H1 (cell line): ENCODE measurements at regions not wholly inside any gene's neighbourhood (a gene's known extent, or its start where the extent isn't known, plus 50 kb on each side); places are given as distances from the start of the nearest gene placed in this dataset.

Experiments
- CBX8 ChIP-seq: fragments of 300-800, 300-1000 bp; sonication (generic); IDR thresholded peaks from 2 replicates; pipeline ENCODE4 v1.7.1; 2016; ENCODE audit warnings: low read depth, low read length, borderline replicate concordance
- CHD1 ChIP-seq: IDR thresholded peaks from 2 replicates; pipeline ENCODE4 v1.6.1; 2012; ENCODE audit warnings: low read depth, low read length, improper control_type of control experiment
- CREB1 ChIP-seq: IDR thresholded peaks from 2 replicates; pipeline ENCODE4 v1.6.1; 2012; ENCODE audit warnings: inconsistent platforms
- EP300 ChIP-seq, 2 experiments: IDR thresholded peaks; 1 replicate in 1 of 2; 2 replicates in 1 of 2; pipeline ENCODE4 v1.6.1; 2011 to 2012; ENCODE audit warnings: low read depth in 2 of 2, low read length in 2 of 2, mild to moderate bottlenecking in 2 of 2, borderline replicate concordance in 1 of 2, inconsistent platforms in 1 of 2, moderate library complexity in 1 of 2
- FOSL1 ChIP-seq: IDR thresholded peaks from 2 replicates; pipeline ENCODE4 v1.6.1; 2011; ENCODE audit warnings: mild to moderate bottlenecking, low read depth, low read length, moderate library complexity; ENCODE audit not compliant: insufficient read depth
- GTF2F1 ChIP-seq: IDR thresholded peaks from 2 replicates; pipeline ENCODE4 v1.6.1; 2012; ENCODE audit warnings: low read depth, low read length, improper control_type of control experiment, borderline replicate concordance
- RXRA ChIP-seq: IDR thresholded peaks from 2 replicates; pipeline ENCODE4 v1.6.1; 2011; ENCODE audit warnings: low read depth, mild to moderate bottlenecking, low read length, moderate library complexity; ENCODE audit not compliant: insufficient read depth
- SP1 ChIP-seq: IDR thresholded peaks from 2 replicates; pipeline ENCODE4 v1.6.1; 2011; ENCODE audit warnings: low read depth, low read length
- TF ChIP-seq, protein P1 (sequence below), 3 experiments: IDR thresholded peaks; 1 replicate in 2 of 3; 2 replicates in 1 of 3; pipeline versions ENCODE4 v1.5.1 to v1.6.1; 2011; ENCODE audit warnings: low read length in 3 of 3, mild to moderate bottlenecking in 3 of 3, inconsistent platforms in 2 of 3, low read depth in 1 of 3, moderate library complexity in 1 of 3; ENCODE audit not compliant: insufficient read depth in 1 of 3; ENCODE audit errors: control extremely low read depth in 1 of 3
- TF ChIP-seq, protein P2 (sequence below): IDR thresholded peaks from 2 replicates; pipeline ENCODE4 v1.6.1; 2011; ENCODE audit warnings: low read depth, mild to moderate bottlenecking, low read length; ENCODE audit not compliant: insufficient read depth
- TF ChIP-seq, protein P3 (sequence below): IDR thresholded peaks from 2 replicates; pipeline ENCODE4 v1.6.1; 2012; ENCODE audit warnings: low read length, inconsistent platforms
- TF ChIP-seq, protein P4 (sequence below): IDR thresholded peaks from 2 replicates; pipeline ENCODE4 v1.6.1; 2012; ENCODE audit warnings: inconsistent platforms

DNA sequence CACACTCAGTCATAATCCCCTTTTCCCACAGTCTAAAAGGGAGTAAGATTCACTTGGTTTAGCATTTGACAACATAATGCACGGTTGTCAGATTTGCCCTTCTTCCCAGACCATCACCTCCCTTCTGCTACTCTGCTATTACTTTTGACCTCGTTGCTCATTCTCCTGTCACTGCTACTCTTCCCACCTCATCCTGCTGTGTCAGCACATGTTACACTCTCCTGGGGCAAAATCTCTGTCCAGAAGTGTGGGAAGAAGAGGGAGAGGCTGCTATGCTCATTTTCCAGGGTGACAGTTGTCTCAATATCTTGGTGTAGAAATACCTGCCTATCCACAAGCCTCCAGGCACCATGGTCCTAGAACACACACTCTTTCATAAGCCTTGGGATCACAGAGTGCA lies 449.9 kb upstream of the PIK3R1 start:
- no peak for TF ChIP-seq RXRA
- TF ChIP-seq, protein P1, sequence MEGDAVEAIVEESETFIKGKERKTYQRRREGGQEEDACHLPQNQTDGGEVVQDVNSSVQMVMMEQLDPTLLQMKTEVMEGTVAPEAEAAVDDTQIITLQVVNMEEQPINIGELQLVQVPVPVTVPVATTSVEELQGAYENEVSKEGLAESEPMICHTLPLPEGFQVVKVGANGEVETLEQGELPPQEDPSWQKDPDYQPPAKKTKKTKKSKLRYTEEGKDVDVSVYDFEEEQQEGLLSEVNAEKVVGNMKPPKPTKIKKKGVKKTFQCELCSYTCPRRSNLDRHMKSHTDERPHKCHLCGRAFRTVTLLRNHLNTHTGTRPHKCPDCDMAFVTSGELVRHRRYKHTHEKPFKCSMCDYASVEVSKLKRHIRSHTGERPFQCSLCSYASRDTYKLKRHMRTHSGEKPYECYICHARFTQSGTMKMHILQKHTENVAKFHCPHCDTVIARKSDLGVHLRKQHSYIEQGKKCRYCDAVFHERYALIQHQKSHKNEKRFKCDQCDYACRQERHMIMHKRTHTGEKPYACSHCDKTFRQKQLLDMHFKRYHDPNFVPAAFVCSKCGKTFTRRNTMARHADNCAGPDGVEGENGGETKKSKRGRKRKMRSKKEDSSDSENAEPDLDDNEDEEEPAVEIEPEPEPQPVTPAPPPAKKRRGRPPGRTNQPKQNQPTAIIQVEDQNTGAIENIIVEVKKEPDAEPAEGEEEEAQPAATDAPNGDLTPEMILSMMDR (IDR thresholded peaks at IDR 0.05; ENCODE audit: control extremely low read depth in 1 of 3, insufficient read depth in 1 of 3, low read depth in 1 of 3, low read length in 3 of 3): no peak
- TF ChIP-seq, protein P2, sequence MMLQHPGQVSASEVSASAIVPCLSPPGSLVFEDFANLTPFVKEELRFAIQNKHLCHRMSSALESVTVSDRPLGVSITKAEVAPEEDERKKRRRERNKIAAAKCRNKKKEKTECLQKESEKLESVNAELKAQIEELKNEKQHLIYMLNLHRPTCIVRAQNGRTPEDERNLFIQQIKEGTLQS: no peak
- TF ChIP-seq EP300 (IDR thresholded peaks at IDR 0.05; ENCODE audit: borderline replicate concordance in 1 of 2, low read depth in 2 of 2, low read length in 2 of 2): no peak
- no peak for TF ChIP-seq CREB1
- no peak for TF ChIP-seq SP1
- TF ChIP-seq GTF2F1: no peak
- no peak for TF ChIP-seq CHD1
- TF ChIP-seq CBX8: no peak
- no peak for TF ChIP-seq FOSL1
- TF ChIP-seq, protein P3, sequence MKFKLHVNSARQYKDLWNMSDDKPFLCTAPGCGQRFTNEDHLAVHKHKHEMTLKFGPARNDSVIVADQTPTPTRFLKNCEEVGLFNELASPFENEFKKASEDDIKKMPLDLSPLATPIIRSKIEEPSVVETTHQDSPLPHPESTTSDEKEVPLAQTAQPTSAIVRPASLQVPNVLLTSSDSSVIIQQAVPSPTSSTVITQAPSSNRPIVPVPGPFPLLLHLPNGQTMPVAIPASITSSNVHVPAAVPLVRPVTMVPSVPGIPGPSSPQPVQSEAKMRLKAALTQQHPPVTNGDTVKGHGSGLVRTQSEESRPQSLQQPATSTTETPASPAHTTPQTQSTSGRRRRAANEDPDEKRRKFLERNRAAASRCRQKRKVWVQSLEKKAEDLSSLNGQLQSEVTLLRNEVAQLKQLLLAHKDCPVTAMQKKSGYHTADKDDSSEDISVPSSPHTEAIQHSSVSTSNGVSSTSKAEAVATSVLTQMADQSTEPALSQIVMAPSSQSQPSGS: no peak
- TF ChIP-seq, protein P4, sequence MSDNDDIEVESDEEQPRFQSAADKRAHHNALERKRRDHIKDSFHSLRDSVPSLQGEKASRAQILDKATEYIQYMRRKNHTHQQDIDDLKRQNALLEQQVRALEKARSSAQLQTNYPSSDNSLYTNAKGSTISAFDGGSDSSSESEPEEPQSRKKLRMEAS: no peak
